IMR-90 (cell line): ENCODE measurements at regions not wholly inside any gene's neighbourhood (a gene's known extent, or its start where the extent isn't known, plus 50 kb on each side); places are given as distances from the start of the nearest gene placed in this dataset.

ENCODE experiments used
- ATAC-seq: fragments of 200-7000 bp; cut with Tn5 transposase; 2 replicates; pipeline ENCODE4 v1.9.1; 2020; ENCODE audit warnings: low read depth, mild to moderate bottlenecking, moderate library complexity
- BruUV-seq: library from RNA; stranded (reverse); fragments of 400-500 nt; replicated peaks from 2 replicates; lab custom pipeline; 2021; lab: Mats Ljungman, UMichigan
- CTCF ChIA-PET: fragments of 300-600 bp; formaldehyde crosslinking; extraction: SDS; loops from one replicate; lab custom pipeline; 2021; ENCODE audit warnings: antibody characterized with exemption; lab: Yijun Ruan, JAX
- POLR2A ChIA-PET: fragments of 300-600 bp; sonication (Branson Sonifier 250); formaldehyde crosslinking; loops from one replicate; lab custom pipeline; 2022; ENCODE audit warnings: antibody characterized with exemption; ENCODE audit not compliant: unreplicated experiment; lab: Charles Lee
- DNase-seq: peaks from one replicate; pipeline ENCODE4 v3.0.0; 2013
- H2AFZ ChIP-seq: replicated peaks from 2 replicates; pipeline ENCODE3; 2013; ENCODE audit warnings: low read length, mild to moderate bottlenecking; ENCODE audit not compliant: poor library complexity
- H2AK5ac ChIP-seq: 2 replicates; pipeline ENCODE4 v1.6.1; 2013; ENCODE audit warnings: low read depth, low read length, inconsistent platforms
- H2AK9ac ChIP-seq: replicated peaks from 2 replicates; pipeline ENCODE3; 2013; ENCODE audit warnings: mild to moderate bottlenecking, low read depth, low read length, moderate library complexity; ENCODE audit not compliant: poor library complexity
- H2BK120ac ChIP-seq: 2 replicates; pipeline ENCODE4 v1.6.1; 2013; ENCODE audit warnings: low read depth, low read length, inconsistent platforms
- H2BK15ac ChIP-seq: 3 replicates; pipeline ENCODE4 v1.6.1; 2013; ENCODE audit warnings: low read depth, low read length, inconsistent platforms
- H2BK20ac ChIP-seq: 2 replicates; pipeline ENCODE4 v1.6.1; 2013; ENCODE audit warnings: low read depth, mild to moderate bottlenecking, inconsistent platforms, low read length, moderate library complexity
- H2BK5ac ChIP-seq: 2 replicates; pipeline ENCODE4 v1.6.1; 2013; ENCODE audit warnings: mild to moderate bottlenecking, low read depth, low read length, inconsistent platforms; ENCODE audit not compliant: poor library complexity, severe bottlenecking
- H3K14ac ChIP-seq: replicated peaks from 2 replicates; pipeline ENCODE4 v1.6.1; 2013; ENCODE audit warnings: low read depth, low read length, inconsistent platforms
- H3K18ac ChIP-seq: 2 replicates; pipeline ENCODE4 v1.6.1; 2013; ENCODE audit warnings: low read depth, low read length, control low read depth
- H3K23ac ChIP-seq: 2 replicates; pipeline ENCODE4 v1.6.1; 2013; ENCODE audit warnings: low read depth, low read length, inconsistent platforms
- H3K27ac ChIP-seq: 2 replicates; pipeline ENCODE4 v1.5.1; 2013; ENCODE audit warnings: mild to moderate bottlenecking, control low read depth, low read length; ENCODE audit not compliant: insufficient read depth
- H3K27me3 ChIP-seq: 2 replicates; pipeline ENCODE4 v1.6.1; 2013; ENCODE audit warnings: low read length; ENCODE audit not compliant: control insufficient read depth, insufficient read depth
- H3K36me3 ChIP-seq: 2 replicates; pipeline ENCODE4 v1.6.1; 2013; ENCODE audit warnings: low read length, mixed read lengths; ENCODE audit not compliant: control insufficient read depth, insufficient read depth
- H3K4ac ChIP-seq: 2 replicates; pipeline ENCODE4 v1.6.1; 2013; ENCODE audit warnings: low read depth, low read length, inconsistent platforms
- H3K4me1 ChIP-seq: 2 replicates; pipeline ENCODE4 v1.6.1; 2013; ENCODE audit warnings: low read length, mixed read lengths; ENCODE audit not compliant: control insufficient read depth, insufficient read depth
- H3K4me2 ChIP-seq: 2 replicates; pipeline ENCODE4 v1.6.1; 2013; ENCODE audit warnings: low read depth, mild to moderate bottlenecking, control low read depth, low read length, moderate library complexity
- H3K4me3 ChIP-seq: 2 replicates; pipeline ENCODE4 v1.5.1; 2013; ENCODE audit warnings: low read depth, mild to moderate bottlenecking, control low read depth, low read length, moderate library complexity; ENCODE audit not compliant: insufficient read depth
- H3K56ac ChIP-seq: 2 replicates; pipeline ENCODE4 v1.6.1; 2013; ENCODE audit warnings: low read length, inconsistent platforms; ENCODE audit not compliant: insufficient read depth; ENCODE audit errors: extremely low read depth
- H3K79me1 ChIP-seq, 2 experiments: 2 replicates each; pipeline ENCODE4 v1.6.1; 2013; ENCODE audit warnings: low read length in 2 of 2, inconsistent platforms in 1 of 2, low read depth in 1 of 2
- H3K9ac ChIP-seq: 2 replicates; pipeline ENCODE4 v1.6.1; 2013; ENCODE audit warnings: low read depth, low read length, control low read depth
- H3K9me1 ChIP-seq: 2 replicates; pipeline ENCODE4 v1.6.1; 2013; ENCODE audit warnings: low read length, inconsistent platforms; ENCODE audit not compliant: insufficient read depth
- H3K9me3 ChIP-seq: 2 replicates; pipeline ENCODE4 v1.6.1; 2013; ENCODE audit warnings: low read length; ENCODE audit not compliant: control insufficient read depth, insufficient read depth
- H4K20me1 ChIP-seq: 2 replicates; pipeline ENCODE4 v1.6.1; 2013; ENCODE audit warnings: low read length, inconsistent platforms; ENCODE audit not compliant: insufficient read depth
- H4K5ac ChIP-seq: 2 replicates; pipeline ENCODE4 v1.6.1; 2013; ENCODE audit warnings: mild to moderate bottlenecking, low read depth, low read length, control low read depth
- H4K8ac ChIP-seq, 2 experiments: 2 replicates each; pipeline ENCODE4 v1.6.1; 2013; ENCODE audit warnings: low read depth in 2 of 2, low read length in 2 of 2, control low read depth in 1 of 2, inconsistent platforms in 1 of 2
- H4K91ac ChIP-seq: 2 replicates; pipeline ENCODE4 v1.6.1; 2013; ENCODE audit warnings: low read depth, low read length, inconsistent platforms; ENCODE audit not compliant: insufficient read depth
- BHLHE40 ChIP-seq: fragments of 150-350 bp; IDR thresholded peaks from 2 replicates; pipeline ENCODE4 v1.6.1; 2016; ENCODE audit warnings: mild to moderate bottlenecking, low read depth, low read length
- CEBPB ChIP-seq: IDR thresholded peaks from 2 replicates; pipeline ENCODE4 v1.6.1; 2012; ENCODE audit warnings: low read depth, low read length, improper control_type of control experiment
- CHD1 ChIP-seq: IDR thresholded peaks from 2 replicates; pipeline ENCODE4 v1.6.1; 2012; ENCODE audit warnings: low read depth, low read length, improper control_type of control experiment
- FOS ChIP-seq: fragments of 150-350 bp; IDR thresholded peaks from 2 replicates; pipeline ENCODE4 v1.6.1; 2016; ENCODE audit warnings: low read depth, low read length
- MAFK ChIP-seq: IDR thresholded peaks from 2 replicates; pipeline ENCODE4 v1.6.1; 2012; ENCODE audit warnings: low read depth, low read length, improper control_type of control experiment
- MAZ ChIP-seq: IDR thresholded peaks from 2 replicates; pipeline ENCODE4 v1.6.1; 2012; ENCODE audit warnings: low read depth, mild to moderate bottlenecking, low read length, improper control_type of control experiment, moderate library complexity, borderline replicate concordance
- NFE2L2 ChIP-seq: fragments of 150-350 bp; IDR thresholded peaks from 2 replicates; pipeline ENCODE4 v1.6.1; 2016; ENCODE audit warnings: low read depth, mild to moderate bottlenecking, low read length
- POLR2A ChIP-seq: IDR thresholded peaks from 2 replicates; pipeline ENCODE4 v1.6.1; 2012; ENCODE audit warnings: mild to moderate bottlenecking, low read depth, low read length
- RAD21 ChIP-seq: IDR thresholded peaks from 2 replicates; pipeline ENCODE4 v1.6.1; 2012; ENCODE audit warnings: low read length, improper control_type of control experiment
- RCOR1 ChIP-seq: IDR thresholded peaks from 2 replicates; pipeline ENCODE4 v1.6.1; 2012; ENCODE audit warnings: mild to moderate bottlenecking, low read length, improper control_type of control experiment; ENCODE audit not compliant: insufficient replicate concordance
- RFX5 ChIP-seq: IDR thresholded peaks from 2 replicates; pipeline ENCODE4 v1.8.0; 2012; ENCODE audit warnings: low read depth, mild to moderate bottlenecking, low read length, moderate library complexity
- SMC3 ChIP-seq: fragments of 150-350 bp; IDR thresholded peaks from 2 replicates; pipeline ENCODE4 v1.6.1; 2016; ENCODE audit warnings: low read depth, mild to moderate bottlenecking, antibody characterized with exemption, low read length, moderate library complexity
- dilution Hi-C: fragments of 300-500 bp; cut with HindIII; formaldehyde crosslinking; loops from one replicate; pipeline ENCODE4 v1.14.3; 2018; ENCODE audit warnings: low sequenced_read_pairs; ENCODE audit not compliant: unreplicated experiment
- in situ Hi-C: fragments of 300-500 bp; cut with MboI; formaldehyde crosslinking; loops from 3 replicates; pipeline ENCODE4 v1.14.3; 2019; ENCODE audit warnings: low sequenced_read_pairs, inconsistent platforms, mixed read lengths
- intact Hi-C: fragments of 100-400 bp; cut with micrococcal nuclease; formaldehyde crosslinking; loops from 2 replicates; pipeline ENCODE4 v1.10.0; 2022
- TF ChIP-seq, protein P1 (sequence below): conservative IDR thresholded peaks from 2 replicates; pipeline ENCODE4 v1.5.1; 2012; ENCODE audit warnings: mild to moderate bottlenecking, low read depth, low read length, improper control_type of control experiment
- TF ChIP-seq, protein P2 (sequence below): fragments of 150-350 bp; IDR thresholded peaks from 2 replicates; pipeline ENCODE4 v1.6.1; 2016; ENCODE audit warnings: low read depth, mild to moderate bottlenecking, low read length, moderate library complexity, borderline replicate concordance
- TF ChIP-seq, protein P3 (sequence below): fragments of 150-350 bp; IDR thresholded peaks from 2 replicates; pipeline ENCODE4 v1.6.1; 2017; ENCODE audit warnings: mild to moderate bottlenecking, antibody characterized with exemption, low read length, low read depth

DNA sequence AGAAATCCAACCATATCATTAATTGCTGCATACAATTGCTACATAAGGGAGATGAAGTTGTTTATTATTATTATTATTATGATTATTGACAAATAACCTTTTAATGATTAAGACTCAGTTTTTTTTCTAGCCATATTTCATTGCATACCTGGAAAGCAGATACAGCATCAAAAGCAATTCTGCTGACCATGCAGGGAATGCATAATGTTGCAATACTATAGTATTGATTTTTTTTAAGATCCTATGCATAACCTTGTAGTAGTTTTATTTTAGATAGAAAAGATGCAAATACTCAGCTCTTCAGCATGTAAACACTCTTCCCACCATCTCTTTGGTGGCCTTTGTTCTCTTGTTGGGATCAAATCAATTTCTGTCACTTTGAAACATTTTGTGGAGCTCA is 300.9 kb upstream of the MAP3K7 start:
- intact Hi-C loops = no loop called here
- no peaks in the 10 kb centered on the region for H3K36me3 ChIP-seq
- no peak overlapping the region for H3K14ac ChIP-seq
- no peak overlapping the region for H2BK5ac ChIP-seq
- no peak overlapping the region for H3K4me3 ChIP-seq
- no peak overlapping the region for H3K4me2 ChIP-seq
- H4K5ac ChIP-seq = no peak overlapping the region
- no peak overlapping the region for H3K4ac ChIP-seq
- no peak for TF ChIP-seq RAD21
- no peak for TF ChIP-seq RCOR1
- TF ChIP-seq MAFK = no peak
- TF ChIP-seq MAZ = no peak
- TF ChIP-seq, protein P1, sequence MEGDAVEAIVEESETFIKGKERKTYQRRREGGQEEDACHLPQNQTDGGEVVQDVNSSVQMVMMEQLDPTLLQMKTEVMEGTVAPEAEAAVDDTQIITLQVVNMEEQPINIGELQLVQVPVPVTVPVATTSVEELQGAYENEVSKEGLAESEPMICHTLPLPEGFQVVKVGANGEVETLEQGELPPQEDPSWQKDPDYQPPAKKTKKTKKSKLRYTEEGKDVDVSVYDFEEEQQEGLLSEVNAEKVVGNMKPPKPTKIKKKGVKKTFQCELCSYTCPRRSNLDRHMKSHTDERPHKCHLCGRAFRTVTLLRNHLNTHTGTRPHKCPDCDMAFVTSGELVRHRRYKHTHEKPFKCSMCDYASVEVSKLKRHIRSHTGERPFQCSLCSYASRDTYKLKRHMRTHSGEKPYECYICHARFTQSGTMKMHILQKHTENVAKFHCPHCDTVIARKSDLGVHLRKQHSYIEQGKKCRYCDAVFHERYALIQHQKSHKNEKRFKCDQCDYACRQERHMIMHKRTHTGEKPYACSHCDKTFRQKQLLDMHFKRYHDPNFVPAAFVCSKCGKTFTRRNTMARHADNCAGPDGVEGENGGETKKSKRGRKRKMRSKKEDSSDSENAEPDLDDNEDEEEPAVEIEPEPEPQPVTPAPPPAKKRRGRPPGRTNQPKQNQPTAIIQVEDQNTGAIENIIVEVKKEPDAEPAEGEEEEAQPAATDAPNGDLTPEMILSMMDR = no peak
- TF ChIP-seq CHD1 = no peak
- TF ChIP-seq, protein P2, sequence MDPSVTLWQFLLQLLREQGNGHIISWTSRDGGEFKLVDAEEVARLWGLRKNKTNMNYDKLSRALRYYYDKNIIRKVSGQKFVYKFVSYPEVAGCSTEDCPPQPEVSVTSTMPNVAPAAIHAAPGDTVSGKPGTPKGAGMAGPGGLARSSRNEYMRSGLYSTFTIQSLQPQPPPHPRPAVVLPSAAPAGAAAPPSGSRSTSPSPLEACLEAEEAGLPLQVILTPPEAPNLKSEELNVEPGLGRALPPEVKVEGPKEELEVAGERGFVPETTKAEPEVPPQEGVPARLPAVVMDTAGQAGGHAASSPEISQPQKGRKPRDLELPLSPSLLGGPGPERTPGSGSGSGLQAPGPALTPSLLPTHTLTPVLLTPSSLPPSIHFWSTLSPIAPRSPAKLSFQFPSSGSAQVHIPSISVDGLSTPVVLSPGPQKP = no peak
- TF ChIP-seq FOS = no peak
- no peak for TF ChIP-seq NFE2L2
- no peak for TF ChIP-seq BHLHE40
- TF ChIP-seq POLR2A = no peak
- TF ChIP-seq, protein P3, sequence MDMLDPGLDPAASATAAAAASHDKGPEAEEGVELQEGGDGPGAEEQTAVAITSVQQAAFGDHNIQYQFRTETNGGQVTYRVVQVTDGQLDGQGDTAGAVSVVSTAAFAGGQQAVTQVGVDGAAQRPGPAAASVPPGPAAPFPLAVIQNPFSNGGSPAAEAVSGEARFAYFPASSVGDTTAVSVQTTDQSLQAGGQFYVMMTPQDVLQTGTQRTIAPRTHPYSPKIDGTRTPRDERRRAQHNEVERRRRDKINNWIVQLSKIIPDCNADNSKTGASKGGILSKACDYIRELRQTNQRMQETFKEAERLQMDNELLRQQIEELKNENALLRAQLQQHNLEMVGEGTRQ = no peak
- TF ChIP-seq RFX5 = no peak
- TF ChIP-seq SMC3 = no peak
- TF ChIP-seq CEBPB = no peak
- no peak overlapping the region for H3K18ac ChIP-seq
- no peak overlapping the region for H4K91ac ChIP-seq
- no peaks in the 10 kb centered on the region for H3K9me1 ChIP-seq
- no peak overlapping the region for H3K27ac ChIP-seq
- no peaks in the 10 kb centered on the region for H3K79me1 ChIP-seq
- DNase-seq = no peak
- no peak overlapping the region for H2AK5ac ChIP-seq
- no peak overlapping the region for H2BK15ac ChIP-seq
- H3K27me3 ChIP-seq = no peaks in the 10 kb centered on the region
- H2AK9ac ChIP-seq = no peak overlapping the region
- H4K20me1 ChIP-seq = no peaks in the 10 kb centered on the region
- no peak overlapping the region for H2AFZ ChIP-seq
- no peaks in the 10 kb centered on the region for H3K4me1 ChIP-seq
- H3K9me3 ChIP-seq = no peaks in the 10 kb centered on the region
- no peak overlapping the region for H2BK120ac ChIP-seq
- no peak overlapping the region for H3K9ac ChIP-seq
- no peak for ATAC-seq
- H4K8ac ChIP-seq = no peak overlapping the region
- dilution Hi-C loops = no loop called here
- H3K56ac ChIP-seq = no peak overlapping the region
- H2BK20ac ChIP-seq = no peak overlapping the region
- H3K23ac ChIP-seq = no peak overlapping the region
- ChIA-PET CTCF (no interaction called here), POLR2A (no interaction called here)
- in situ Hi-C loops = no loop called here
- no TSS peak for BruUV-seq
